Upper lobe of left lung (tissue), 4 donors: ENCODE measurements at regions not wholly inside any gene's neighbourhood (a gene's known extent, or its start where the extent isn't known, plus 50 kb on each side); places are given as distances from the start of the nearest gene placed in this dataset.

Experiments
- POLR2A ChIP-seq, 4 donors: fragments of 450-650 bp; IDR thresholded peaks; one replicate each; pipeline ENCODE4 v1.5.1; 2016 to 2017; ENCODE audit warnings: antibody characterized with exemption in 4 of 4, mild to moderate bottlenecking in 2 of 4
- TF ChIP-seq, protein P1 (sequence below), 6 experiments: fragments of 450-650 bp in 4 of 6; fragments of 200-600 bp in 2 of 6; sonication (generic) in 2 of 6; IDR thresholded peaks; one replicate each; pipeline ENCODE4 v1.5.1; 2016 to 2019; ENCODE audit warnings: antibody characterized with exemption in 6 of 6

DNA sequence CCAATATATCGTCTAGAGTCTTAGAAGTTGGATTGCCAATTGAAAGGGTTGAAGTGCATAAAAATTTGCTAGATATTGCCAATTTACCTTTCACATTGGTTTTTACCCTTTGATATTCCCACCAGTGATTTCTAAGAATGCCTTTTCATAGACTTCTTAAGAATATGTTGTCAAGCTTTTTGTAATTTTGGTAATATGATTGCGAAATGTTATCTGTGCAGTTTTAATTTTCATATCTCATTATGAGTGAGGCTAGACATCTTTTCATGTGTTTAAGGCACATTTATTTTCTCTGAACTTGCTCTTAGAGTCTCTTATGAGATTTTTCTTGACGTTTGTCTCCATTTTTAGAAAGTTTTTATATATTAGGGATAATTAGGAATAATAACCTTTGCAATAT is 567.2 kb downstream of the CCSER2 start:
- TF ChIP-seq POLR2A (IDR thresholded peaks at IDR 0.05): no peak
- TF ChIP-seq, protein P1, sequence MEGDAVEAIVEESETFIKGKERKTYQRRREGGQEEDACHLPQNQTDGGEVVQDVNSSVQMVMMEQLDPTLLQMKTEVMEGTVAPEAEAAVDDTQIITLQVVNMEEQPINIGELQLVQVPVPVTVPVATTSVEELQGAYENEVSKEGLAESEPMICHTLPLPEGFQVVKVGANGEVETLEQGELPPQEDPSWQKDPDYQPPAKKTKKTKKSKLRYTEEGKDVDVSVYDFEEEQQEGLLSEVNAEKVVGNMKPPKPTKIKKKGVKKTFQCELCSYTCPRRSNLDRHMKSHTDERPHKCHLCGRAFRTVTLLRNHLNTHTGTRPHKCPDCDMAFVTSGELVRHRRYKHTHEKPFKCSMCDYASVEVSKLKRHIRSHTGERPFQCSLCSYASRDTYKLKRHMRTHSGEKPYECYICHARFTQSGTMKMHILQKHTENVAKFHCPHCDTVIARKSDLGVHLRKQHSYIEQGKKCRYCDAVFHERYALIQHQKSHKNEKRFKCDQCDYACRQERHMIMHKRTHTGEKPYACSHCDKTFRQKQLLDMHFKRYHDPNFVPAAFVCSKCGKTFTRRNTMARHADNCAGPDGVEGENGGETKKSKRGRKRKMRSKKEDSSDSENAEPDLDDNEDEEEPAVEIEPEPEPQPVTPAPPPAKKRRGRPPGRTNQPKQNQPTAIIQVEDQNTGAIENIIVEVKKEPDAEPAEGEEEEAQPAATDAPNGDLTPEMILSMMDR (IDR thresholded peaks at IDR 0.05): no peak
